GM20431 (cell line): ENCODE measurements at regions not wholly inside any gene's neighbourhood (a gene's known extent, or its start where the extent isn't known, plus 50 kb on each side); places are given as distances from the start of the nearest gene placed in this dataset.
"Not testable (repeated sequence)": the region's sequence is repeated elsewhere in the genome, so short reads cannot be mapped to it uniquely, and the experiment has no call there.

ENCODE experiments used
- in situ Hi-C: fragments of 300-500 bp; cut with MseI, MboI; formaldehyde crosslinking; loops from one replicate; pipeline ENCODE4 v1.15.0; 2020; ENCODE audit warnings: low sequenced_read_pairs; ENCODE audit not compliant: unreplicated experiment

- in situ Hi-C loops = loop anchor here (25.0 kb wide), 1 partner anchor 107 kb away; no protein-coding TSS in a partner anchor
Measured at GRCh38 chr7:63043657-63044543, 954.7 kb upstream of the ZNF722 start.

GRCh38 chr7:63044721-63045120, 953.9 kb upstream of the ZNF722 start:
- in situ Hi-C loops = loop anchor here (25.0 kb wide), 1 partner anchor 107 kb away; no protein-coding TSS in a partner anchor

- in situ Hi-C loops = loop anchor here (25.0 kb wide), 1 partner anchor 108 kb away; no protein-coding TSS in a partner anchor
Measured at GRCh38 chr7:63045575-63045974, 953.1 kb upstream of the ZNF722 start.

GRCh38 chr7:63046612-63047011, 952.0 kb upstream of the ZNF722 start:
- in situ Hi-C loops = loop anchor here (25.0 kb wide), 1 partner anchor 109 kb away; no protein-coding TSS in a partner anchor

- in situ Hi-C loops = loop anchor here (25.0 kb wide), 1 partner anchor 110 kb away; no protein-coding TSS in a partner anchor
Measured at GRCh38 chr7:63047061-63047460, 951.6 kb upstream of the ZNF722 start.

GRCh38 chr7:63047546-63047945, 951.1 kb upstream of the ZNF722 start:
- in situ Hi-C loops = loop anchor here (25.0 kb wide), 1 partner anchor 110 kb away; no protein-coding TSS in a partner anchor

GRCh38 chr7:63054191-63054661, 944.4 kb upstream of the ZNF722 start:
- in situ Hi-C loops = no loop called here

GRCh38 chr7:63057265-63057664, 941.4 kb upstream of the ZNF722 start:
- in situ Hi-C loops = no loop called here

- in situ Hi-C loops = not testable (repeated sequence)
Measured at GRCh38 chr7:63060701-63061100, 937.9 kb upstream of the ZNF722 start.

- in situ Hi-C loops = no loop called here
Measured at GRCh38 chr7:63065684-63066083, 933.0 kb upstream of the ZNF722 start.

GRCh38 chr7:63066235-63066634, 932.4 kb upstream of the ZNF722 start:
- in situ Hi-C loops = not testable (repeated sequence)

- in situ Hi-C loops = no loop called here
Measured at GRCh38 chr7:63067897-63068585, 930.6 kb upstream of the ZNF722 start.

GRCh38 chr7:63070696-63071095, 928.0 kb upstream of the ZNF722 start:
- in situ Hi-C loops = no loop called here

- in situ Hi-C loops = no loop called here
Measured at GRCh38 chr7:63071396-63071795, 927.3 kb upstream of the ZNF722 start.

- in situ Hi-C loops = no loop called here
Measured at GRCh38 chr7:63071920-63072319, 926.7 kb upstream of the ZNF722 start.

GRCh38 chr7:63072806-63073205, 925.8 kb upstream of the ZNF722 start:
- in situ Hi-C loops = no loop called here

- in situ Hi-C loops = no loop called here
Measured at GRCh38 chr7:63073286-63073685, 925.4 kb upstream of the ZNF722 start.

GRCh38 chr7:63073736-63074135, 924.9 kb upstream of the ZNF722 start:
- in situ Hi-C loops = no loop called here

GRCh38 chr7:63077841-63078240, 920.8 kb upstream of the ZNF722 start:
- in situ Hi-C loops = no loop called here

- in situ Hi-C loops = no loop called here
Measured at GRCh38 chr7:63080406-63080805, 918.2 kb upstream of the ZNF722 start.

GRCh38 chr7:63080831-63081230, 917.8 kb upstream of the ZNF722 start:
- in situ Hi-C loops = no loop called here
